Peyer's patch (tissue), 4 donors: ENCODE measurements at regions not wholly inside any gene's neighbourhood (a gene's known extent, or its start where the extent isn't known, plus 50 kb on each side); places are given as distances from the start of the nearest gene placed in this dataset.

Source experiments
- DNase-seq, 3 donors: peaks; one replicate each; pipeline ENCODE4 v3.0.0-alpha.2; 2017 to 2019
- H3K27ac ChIP-seq, 4 donors: fragments of 200-600 bp; sonication (generic); one replicate each; pipeline ENCODE4 v1.5.1; 2016 to 2019
- H3K27me3 ChIP-seq, 2 donors: fragments of 200-600 bp; sonication (generic); one replicate each; pipeline ENCODE4 v1.5.1; 2019
- H3K36me3 ChIP-seq, 3 donors: fragments of 200-600 bp; sonication (generic); one replicate each; pipeline ENCODE4 v1.5.1; 2016 to 2019
- H3K4me1 ChIP-seq, 4 donors: fragments of 200-600 bp; sonication (generic); one replicate each; pipeline ENCODE4 v1.5.1; 2016 to 2019
- H3K4me3 ChIP-seq, 4 donors: fragments of 200-600 bp; sonication (generic); 1 replicate in 3 of 4; 2 replicates in 1 of 4; pipeline ENCODE4 v1.5.1; 2016 to 2019; ENCODE audit warnings: mild to moderate bottlenecking in 1 of 4
- H3K9me3 ChIP-seq, 4 donors: fragments of 200-600 bp; sonication (generic); one replicate each; pipeline ENCODE4 v1.5.1; 2016 to 2019; ENCODE audit warnings: mild to moderate bottlenecking in 1 of 4
- CTCF ChIP-seq, 6 experiments: fragments of 450-650 bp in 4 of 6; fragments of 200-600 bp in 2 of 6; sonication (generic) in 1 of 6; IDR thresholded peaks; one replicate each; pipeline ENCODE4 v1.5.1; 2017 to 2019; ENCODE audit warnings: antibody characterized with exemption in 6 of 6, mild to moderate bottlenecking in 3 of 6, moderate library complexity in 1 of 6
- POLR2A ChIP-seq, 2 donors: fragments of 450-650 bp; IDR thresholded peaks; one replicate each; pipeline ENCODE4 v1.5.1; 2017; ENCODE audit warnings: antibody characterized with exemption in 2 of 2, mild to moderate bottlenecking in 2 of 2, moderate library complexity in 2 of 2

GRCh38 chr6:91464201-91464600 is 877.3 kb upstream of the MAP3K7 start:
- Histone ChIP-seq H3K36me3 (no peaks in the 10 kb centered on the region), H3K4me1 (no peaks in the 10 kb centered on the region), H3K9me3 (no peaks in the 10 kb centered on the region), H3K4me3 (no peak overlapping the region), H3K27ac (no peak overlapping the region), H3K27me3 (no peaks in the 10 kb centered on the region)
- TF ChIP-seq CTCF (IDR thresholded peaks at IDR 0.05) (no peak), POLR2A (IDR thresholded peaks at IDR 0.05) (no peak)
- DNase-seq = no peak

- H3K9me3 ChIP-seq = no peaks in the 10 kb centered on the region
- H3K36me3 ChIP-seq = no peaks in the 10 kb centered on the region
- no peak overlapping the region for H3K4me3 ChIP-seq
- no peaks in the 10 kb centered on the region for H3K27me3 ChIP-seq
- no peaks in the 10 kb centered on the region for H3K4me1 ChIP-seq
- TF ChIP-seq CTCF (IDR thresholded peaks at IDR 0.05) = no peak
- TF ChIP-seq POLR2A (IDR thresholded peaks at IDR 0.05) = no peak
- no peak for DNase-seq
- no peak overlapping the region for H3K27ac ChIP-seq
These were observed 875.4 kb upstream of the MAP3K7 start for GRCh38 chr6:91462241-91462640.

GRCh38 chr6:91453224-91453878 is 866.5 kb upstream of the MAP3K7 start:
- no peaks in the 10 kb centered on the region for H3K4me1 ChIP-seq
- H3K27ac ChIP-seq = no peak overlapping the region
- no peaks in the 10 kb centered on the region for H3K27me3 ChIP-seq
- H3K36me3 ChIP-seq = no peaks in the 10 kb centered on the region
- no peak for TF ChIP-seq POLR2A (IDR thresholded peaks at IDR 0.05)
- no peak for TF ChIP-seq CTCF (IDR thresholded peaks at IDR 0.05)
- H3K9me3 ChIP-seq = no peaks in the 10 kb centered on the region
- no peak overlapping the region for H3K4me3 ChIP-seq
- no peak for DNase-seq

- H3K9me3 ChIP-seq = no peaks in the 10 kb centered on the region
- no peak overlapping the region for H3K27ac ChIP-seq
- H3K4me1 ChIP-seq = no peaks in the 10 kb centered on the region
- no peaks in the 10 kb centered on the region for H3K36me3 ChIP-seq
- H3K27me3 ChIP-seq = no peaks in the 10 kb centered on the region
- TF ChIP-seq POLR2A (IDR thresholded peaks at IDR 0.05) (no peak), CTCF (IDR thresholded peaks at IDR 0.05) (no peak)
- DNase-seq = no peak
- H3K4me3 ChIP-seq = no peak overlapping the region
These were observed 862.7 kb upstream of the MAP3K7 start for GRCh38 chr6:91449539-91449938.

- H3K4me3 ChIP-seq = no peak overlapping the region
- no peak for TF ChIP-seq CTCF (IDR thresholded peaks at IDR 0.05)
- no peak for TF ChIP-seq POLR2A (IDR thresholded peaks at IDR 0.05)
These were observed 860.8 kb upstream of the MAP3K7 start for GRCh38 chr6:91447530-91448254.

More at GRCh38 chr6:91447530-91448254, 860.8 kb upstream of the MAP3K7 start:
- H3K27me3 ChIP-seq = no peaks in the 10 kb centered on the region
- H3K4me1 ChIP-seq = no peaks in the 10 kb centered on the region
- no peak overlapping the region for H3K27ac ChIP-seq
- no peak for DNase-seq
- H3K9me3 ChIP-seq = no peaks in the 10 kb centered on the region
- H3K36me3 ChIP-seq = no peaks in the 10 kb centered on the region
